A673 (cell line): ENCODE measurements at regions not wholly inside any gene's neighbourhood (a gene's known extent, or its start where the extent isn't known, plus 50 kb on each side); places are given as distances from the start of the nearest gene placed in this dataset.

ENCODE experiments used
- BruUV-seq: library from RNA; stranded (reverse); fragments of 400-500 nt; replicated peaks from 2 replicates; lab custom pipeline; 2021; lab: Mats Ljungman, UMichigan
- CTCF ChIA-PET: fragments of 300-600 bp; sonication (Branson Sonifier 250); formaldehyde crosslinking; loops from one replicate; lab custom pipeline; 2022; ENCODE audit warnings: antibody characterized with exemption; lab: Charles Lee
- POLR2A ChIA-PET: fragments of 300-600 bp; sonication (Branson Sonifier 250); formaldehyde crosslinking; loops from one replicate; lab custom pipeline; 2022; ENCODE audit warnings: antibody characterized with exemption; ENCODE audit not compliant: low non-redundant PET; lab: Charles Lee
- DNase-seq: peaks from one replicate; pipeline ENCODE4 v3.0.0-alpha.2; 2015; ENCODE audit warnings: low spot score
- H3K27ac ChIP-seq: fragments of 200-600 bp; sonication (generic); 2 replicates; pipeline ENCODE4 v1.5.1; 2016; ENCODE audit warnings: mixed run types, low read depth, mild to moderate bottlenecking, mixed read lengths, antibody characterized with exemption, low read length; ENCODE audit not compliant: poor library complexity, severe bottlenecking
- H3K27me3 ChIP-seq: fragments of 200-600 bp; sonication (generic); replicated peaks from 2 replicates; pipeline ENCODE4 v1.6.1; 2017; ENCODE audit warnings: mixed run types, low read depth, mild to moderate bottlenecking, mixed read lengths, antibody characterized with exemption, low read length; ENCODE audit not compliant: insufficient read depth, poor library complexity
- H3K36me3 ChIP-seq: fragments of 200-600 bp; sonication (generic); 2 replicates; pipeline ENCODE4 v1.6.1; 2016; ENCODE audit warnings: mixed run types, mild to moderate bottlenecking, mixed read lengths, antibody characterized with exemption, low read length; ENCODE audit not compliant: insufficient read depth, poor library complexity, severe bottlenecking
- H3K4me1 ChIP-seq: fragments of 200-600 bp; sonication (generic); 2 replicates; pipeline ENCODE4 v1.6.1; 2017; ENCODE audit warnings: mixed run types, mild to moderate bottlenecking, mixed read lengths, antibody characterized with exemption, low read length; ENCODE audit not compliant: insufficient read depth, poor library complexity, severe bottlenecking
- H3K4me3 ChIP-seq: fragments of 200-600 bp; sonication (generic); 2 replicates; pipeline ENCODE4 v1.5.1; 2016; ENCODE audit warnings: low read depth, mixed run types, mild to moderate bottlenecking, mixed read lengths, low read length; ENCODE audit not compliant: poor library complexity, severe bottlenecking
- H3K9me3 ChIP-seq: fragments of 200-600 bp; sonication (generic); 2 replicates; pipeline ENCODE4 v1.6.1; 2016; ENCODE audit warnings: mixed run types, low read depth, mild to moderate bottlenecking, mixed read lengths, antibody characterized with exemption, low read length; ENCODE audit not compliant: poor library complexity, severe bottlenecking
- EZH2 ChIP-seq: fragments of 200-600 bp; sonication (generic); IDR thresholded peaks from 2 replicates; pipeline ENCODE4 v1.6.1; 2017; ENCODE audit warnings: borderline replicate concordance, low read depth, mild to moderate bottlenecking, mixed read lengths, antibody characterized with exemption, low read length; ENCODE audit not compliant: poor library complexity, severe bottlenecking
- intact Hi-C: fragments of 100-400 bp; cut with micrococcal nuclease; formaldehyde crosslinking; loops from one replicate; pipeline ENCODE4 v1.10.0; 2022; ENCODE audit not compliant: unreplicated experiment
- TF ChIP-seq, protein P1 (sequence below): fragments of 300-800, 200-600 bp; sonication (generic); conservative IDR thresholded peaks from 2 replicates; pipeline ENCODE4 v1.5.1; 2017; ENCODE audit warnings: low read depth, mild to moderate bottlenecking, antibody characterized with exemption, low read length, moderate library complexity, mixed read lengths

DNA sequence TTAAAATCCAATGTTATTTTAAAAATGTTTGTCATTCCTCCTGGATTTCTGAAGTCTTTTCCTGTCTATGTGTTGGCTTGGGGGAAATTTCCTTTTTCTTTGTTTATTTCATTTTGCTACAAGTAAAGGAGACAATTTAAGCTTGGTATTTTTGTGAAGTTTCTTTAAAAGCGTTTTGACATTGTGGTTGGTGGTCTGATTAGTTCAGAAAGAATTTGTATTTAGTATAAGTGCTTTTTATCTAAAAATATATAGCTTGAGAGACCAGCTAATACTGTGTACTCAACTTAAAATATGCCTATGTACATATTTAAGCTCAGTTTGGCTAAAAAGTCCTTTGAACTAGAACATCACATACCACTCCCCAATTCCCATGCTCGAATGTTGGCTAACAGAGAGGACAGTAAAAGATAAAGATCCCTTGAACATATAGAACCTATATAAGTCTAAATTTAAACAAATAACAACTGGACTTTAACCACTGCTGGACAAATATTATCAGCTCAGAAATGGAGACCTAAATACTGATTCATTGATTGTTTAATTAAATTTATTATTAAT is 237.6 kb downstream of the TLE4 start:
- Histone ChIP-seq H3K27ac (no peak overlapping the region), H3K36me3 (no peaks in the 10 kb centered on the region), H3K4me3 (no peak overlapping the region), H3K27me3 (no peaks in the 10 kb centered on the region), H3K9me3 (no peaks in the 10 kb centered on the region), H3K4me1 (peaks cover 23% of the 10 kb centered on the region)
- DNase-seq, result no peak
- ChIA-PET POLR2A (no interaction called here), CTCF (no interaction called here)
- no TSS peak for BruUV-seq
- intact Hi-C loops, result no loop called here
- TF ChIP-seq, protein P1, sequence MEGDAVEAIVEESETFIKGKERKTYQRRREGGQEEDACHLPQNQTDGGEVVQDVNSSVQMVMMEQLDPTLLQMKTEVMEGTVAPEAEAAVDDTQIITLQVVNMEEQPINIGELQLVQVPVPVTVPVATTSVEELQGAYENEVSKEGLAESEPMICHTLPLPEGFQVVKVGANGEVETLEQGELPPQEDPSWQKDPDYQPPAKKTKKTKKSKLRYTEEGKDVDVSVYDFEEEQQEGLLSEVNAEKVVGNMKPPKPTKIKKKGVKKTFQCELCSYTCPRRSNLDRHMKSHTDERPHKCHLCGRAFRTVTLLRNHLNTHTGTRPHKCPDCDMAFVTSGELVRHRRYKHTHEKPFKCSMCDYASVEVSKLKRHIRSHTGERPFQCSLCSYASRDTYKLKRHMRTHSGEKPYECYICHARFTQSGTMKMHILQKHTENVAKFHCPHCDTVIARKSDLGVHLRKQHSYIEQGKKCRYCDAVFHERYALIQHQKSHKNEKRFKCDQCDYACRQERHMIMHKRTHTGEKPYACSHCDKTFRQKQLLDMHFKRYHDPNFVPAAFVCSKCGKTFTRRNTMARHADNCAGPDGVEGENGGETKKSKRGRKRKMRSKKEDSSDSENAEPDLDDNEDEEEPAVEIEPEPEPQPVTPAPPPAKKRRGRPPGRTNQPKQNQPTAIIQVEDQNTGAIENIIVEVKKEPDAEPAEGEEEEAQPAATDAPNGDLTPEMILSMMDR, result no peak
- no peak for TF ChIP-seq EZH2

DNA sequence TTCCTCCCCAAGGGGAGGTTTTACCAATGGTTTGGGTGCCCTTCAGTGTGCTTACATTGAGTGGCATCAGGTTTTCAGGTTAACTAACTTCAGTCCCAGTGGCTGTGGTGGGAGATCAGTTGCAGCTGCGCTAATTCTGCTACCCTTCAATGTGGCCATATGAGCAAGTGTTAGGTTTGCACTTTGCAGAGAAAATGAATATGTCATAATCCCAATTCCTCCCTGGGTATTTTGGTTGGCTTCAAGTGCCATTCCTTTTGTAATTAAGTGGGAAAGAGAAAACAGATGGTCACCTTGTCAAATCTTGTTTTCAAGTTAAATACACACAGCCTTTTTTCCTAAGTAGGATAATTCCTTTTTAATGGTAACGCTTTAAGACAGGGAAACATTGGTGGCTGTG is 236.2 kb downstream of the TLE4 start:
- intact Hi-C loops, result no loop called here
- Histone ChIP-seq H3K4me3 (no peak overlapping the region), H3K36me3 (no peaks in the 10 kb centered on the region), H3K4me1 (peaks cover 13% of the 10 kb centered on the region), H3K27ac (no peak overlapping the region), H3K27me3 (no peaks in the 10 kb centered on the region), H3K9me3 (no peaks in the 10 kb centered on the region)
- no peak for DNase-seq
- TF ChIP-seq, protein P1, result no peak
- no peak for TF ChIP-seq EZH2
- no TSS peak for BruUV-seq
- POLR2A ChIA-PET, result interaction anchor here (0.6 kb wide), 1 partner anchor 39 kb away, joined by 3 read pairs; no protein-coding TSS in a partner anchor
- CTCF ChIA-PET, result no interaction called here

DNA sequence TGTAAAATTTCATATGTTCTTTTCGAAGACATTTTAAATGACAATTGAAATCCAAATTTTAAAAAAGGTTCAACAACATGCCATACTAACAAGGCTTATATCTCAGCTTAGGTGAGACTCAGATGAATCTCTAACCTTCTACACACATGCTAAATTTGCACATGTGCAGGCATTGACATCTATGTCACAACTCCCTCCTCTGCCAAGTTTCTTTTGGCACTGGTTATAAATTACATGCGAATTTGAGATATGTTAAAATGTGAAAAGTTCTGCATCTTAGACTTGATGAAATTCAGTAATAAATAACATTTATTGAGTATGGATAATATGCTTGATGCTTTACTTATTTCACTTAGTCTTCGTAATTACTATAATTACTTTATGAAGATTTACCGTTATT is 234.3 kb downstream of the TLE4 start:
- ChIA-PET POLR2A (no interaction called here), CTCF (no interaction called here)
- TF ChIP-seq EZH2, result no peak
- TF ChIP-seq, protein P1, result no peak
- intact Hi-C loops, result no loop called here
- H3K4me3 ChIP-seq, result no peak overlapping the region
- no peaks in the 10 kb centered on the region for H3K27me3 ChIP-seq
- H3K9me3 ChIP-seq, result no peaks in the 10 kb centered on the region
- DNase-seq, result no peak
- no peaks in the 10 kb centered on the region for H3K36me3 ChIP-seq
- BruUV-seq, result no TSS peak
- H3K27ac ChIP-seq, result no peak overlapping the region
- H3K4me1 ChIP-seq, result no peaks in the 10 kb centered on the region
